Liver (tissue), 3 donors: ENCODE measurements at regions not wholly inside any gene's neighbourhood (a gene's known extent, or its start where the extent isn't known, plus 50 kb on each side); places are given as distances from the start of the nearest gene placed in this dataset.

Source experiments
- EGR1 ChIP-seq, 2 donors: IDR thresholded peaks; 2 replicates each; pipeline ENCODE4 v1.6.1; 2016 to 2018; ENCODE audit warnings: antibody characterized with exemption in 2 of 2, low read depth in 2 of 2
- FOXA1 ChIP-seq: IDR thresholded peaks from 2 replicates; pipeline ENCODE4 v1.6.1; 2016; ENCODE audit warnings: antibody characterized with exemption
- FOXA2 ChIP-seq: IDR thresholded peaks from 2 replicates; pipeline ENCODE4 v1.6.1; 2016; ENCODE audit warnings: antibody characterized with exemption
- JUND ChIP-seq, 2 donors: IDR thresholded peaks; 2 replicates each; pipeline ENCODE4 v1.6.1; 2016; ENCODE audit warnings: antibody characterized with exemption in 2 of 2
- RAD21 ChIP-seq, 2 donors: IDR thresholded peaks; 2 replicates each; pipeline ENCODE4 v1.6.1; 2016; ENCODE audit warnings: antibody characterized with exemption in 2 of 2, mild to moderate bottlenecking in 2 of 2
- SP1 ChIP-seq: IDR thresholded peaks from 2 replicates; pipeline ENCODE4 v1.6.1; 2018; ENCODE audit warnings: antibody characterized with exemption, mild to moderate bottlenecking
- TAF1 ChIP-seq: conservative IDR thresholded peaks from 2 replicates; pipeline ENCODE4 v1.6.1; 2016; ENCODE audit warnings: antibody characterized with exemption, mild to moderate bottlenecking
- YY1 ChIP-seq: IDR thresholded peaks from 2 replicates; pipeline ENCODE4 v1.6.1; 2016; ENCODE audit warnings: antibody characterized with exemption, mild to moderate bottlenecking
- TF ChIP-seq, protein P1 (sequence below): fragments of 150-350 bp; IDR thresholded peaks from 2 replicates; pipeline ENCODE4 v1.5.1; 2017; ENCODE audit warnings: improper control_type of control experiment, low read depth, low read length; ENCODE audit not compliant: missing input control
- TF ChIP-seq, protein P2 (sequence below): IDR thresholded peaks from 2 replicates; pipeline ENCODE4 v1.6.1; 2016; ENCODE audit warnings: antibody characterized with exemption
- TF ChIP-seq, protein P3 (sequence below): IDR thresholded peaks from 2 replicates; pipeline ENCODE4 v1.6.1; 2016; ENCODE audit warnings: antibody characterized with exemption, mild to moderate bottlenecking
- TF ChIP-seq, protein P4 (sequence below): IDR thresholded peaks from 2 replicates; pipeline ENCODE4 v1.6.1; 2016; ENCODE audit warnings: antibody characterized with exemption
- donor health status: healthy.
- donor health status: healthy.

DNA sequence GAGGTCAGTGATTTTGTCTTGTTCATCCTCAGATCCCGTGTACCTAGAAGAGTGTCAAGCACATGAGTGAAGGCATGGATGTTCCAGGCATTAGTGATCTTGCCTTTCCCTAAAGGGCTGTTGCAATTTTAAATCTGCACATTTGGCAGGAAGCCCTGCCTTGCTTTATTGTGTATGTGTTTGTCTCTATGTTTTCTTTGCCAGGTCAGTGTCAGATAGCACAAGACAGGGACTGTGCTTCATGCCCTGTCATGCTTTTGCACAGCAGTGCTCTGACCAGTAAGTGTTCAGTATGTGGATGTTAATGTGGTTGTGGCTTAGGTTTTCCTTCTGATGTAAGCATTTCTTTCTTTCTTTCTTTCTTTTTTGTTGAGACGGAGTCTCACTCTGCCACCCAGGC, 131.5 kb downstream of the RGPD3 start:
- TF ChIP-seq, protein P1, sequence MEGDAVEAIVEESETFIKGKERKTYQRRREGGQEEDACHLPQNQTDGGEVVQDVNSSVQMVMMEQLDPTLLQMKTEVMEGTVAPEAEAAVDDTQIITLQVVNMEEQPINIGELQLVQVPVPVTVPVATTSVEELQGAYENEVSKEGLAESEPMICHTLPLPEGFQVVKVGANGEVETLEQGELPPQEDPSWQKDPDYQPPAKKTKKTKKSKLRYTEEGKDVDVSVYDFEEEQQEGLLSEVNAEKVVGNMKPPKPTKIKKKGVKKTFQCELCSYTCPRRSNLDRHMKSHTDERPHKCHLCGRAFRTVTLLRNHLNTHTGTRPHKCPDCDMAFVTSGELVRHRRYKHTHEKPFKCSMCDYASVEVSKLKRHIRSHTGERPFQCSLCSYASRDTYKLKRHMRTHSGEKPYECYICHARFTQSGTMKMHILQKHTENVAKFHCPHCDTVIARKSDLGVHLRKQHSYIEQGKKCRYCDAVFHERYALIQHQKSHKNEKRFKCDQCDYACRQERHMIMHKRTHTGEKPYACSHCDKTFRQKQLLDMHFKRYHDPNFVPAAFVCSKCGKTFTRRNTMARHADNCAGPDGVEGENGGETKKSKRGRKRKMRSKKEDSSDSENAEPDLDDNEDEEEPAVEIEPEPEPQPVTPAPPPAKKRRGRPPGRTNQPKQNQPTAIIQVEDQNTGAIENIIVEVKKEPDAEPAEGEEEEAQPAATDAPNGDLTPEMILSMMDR: no peak
- no peak for TF ChIP-seq YY1
- no peak for TF ChIP-seq RAD21 (IDR thresholded peaks at IDR 0.05)
- no peak for TF ChIP-seq SP1
- TF ChIP-seq JUND (IDR thresholded peaks at IDR 0.05): no peak
- no peak for TF ChIP-seq FOXA1
- TF ChIP-seq FOXA2: no peak
- TF ChIP-seq, protein P2, sequence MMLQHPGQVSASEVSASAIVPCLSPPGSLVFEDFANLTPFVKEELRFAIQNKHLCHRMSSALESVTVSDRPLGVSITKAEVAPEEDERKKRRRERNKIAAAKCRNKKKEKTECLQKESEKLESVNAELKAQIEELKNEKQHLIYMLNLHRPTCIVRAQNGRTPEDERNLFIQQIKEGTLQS: no peak
- no peak for TF ChIP-seq EGR1 (IDR thresholded peaks at IDR 0.05; ENCODE audit: low read depth in 2 of 2)
- TF ChIP-seq, protein P3, sequence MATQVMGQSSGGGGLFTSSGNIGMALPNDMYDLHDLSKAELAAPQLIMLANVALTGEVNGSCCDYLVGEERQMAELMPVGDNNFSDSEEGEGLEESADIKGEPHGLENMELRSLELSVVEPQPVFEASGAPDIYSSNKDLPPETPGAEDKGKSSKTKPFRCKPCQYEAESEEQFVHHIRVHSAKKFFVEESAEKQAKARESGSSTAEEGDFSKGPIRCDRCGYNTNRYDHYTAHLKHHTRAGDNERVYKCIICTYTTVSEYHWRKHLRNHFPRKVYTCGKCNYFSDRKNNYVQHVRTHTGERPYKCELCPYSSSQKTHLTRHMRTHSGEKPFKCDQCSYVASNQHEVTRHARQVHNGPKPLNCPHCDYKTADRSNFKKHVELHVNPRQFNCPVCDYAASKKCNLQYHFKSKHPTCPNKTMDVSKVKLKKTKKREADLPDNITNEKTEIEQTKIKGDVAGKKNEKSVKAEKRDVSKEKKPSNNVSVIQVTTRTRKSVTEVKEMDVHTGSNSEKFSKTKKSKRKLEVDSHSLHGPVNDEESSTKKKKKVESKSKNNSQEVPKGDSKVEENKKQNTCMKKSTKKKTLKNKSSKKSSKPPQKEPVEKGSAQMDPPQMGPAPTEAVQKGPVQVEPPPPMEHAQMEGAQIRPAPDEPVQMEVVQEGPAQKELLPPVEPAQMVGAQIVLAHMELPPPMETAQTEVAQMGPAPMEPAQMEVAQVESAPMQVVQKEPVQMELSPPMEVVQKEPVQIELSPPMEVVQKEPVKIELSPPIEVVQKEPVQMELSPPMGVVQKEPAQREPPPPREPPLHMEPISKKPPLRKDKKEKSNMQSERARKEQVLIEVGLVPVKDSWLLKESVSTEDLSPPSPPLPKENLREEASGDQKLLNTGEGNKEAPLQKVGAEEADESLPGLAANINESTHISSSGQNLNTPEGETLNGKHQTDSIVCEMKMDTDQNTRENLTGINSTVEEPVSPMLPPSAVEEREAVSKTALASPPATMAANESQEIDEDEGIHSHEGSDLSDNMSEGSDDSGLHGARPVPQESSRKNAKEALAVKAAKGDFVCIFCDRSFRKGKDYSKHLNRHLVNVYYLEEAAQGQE: no peak
- TF ChIP-seq, protein P4, sequence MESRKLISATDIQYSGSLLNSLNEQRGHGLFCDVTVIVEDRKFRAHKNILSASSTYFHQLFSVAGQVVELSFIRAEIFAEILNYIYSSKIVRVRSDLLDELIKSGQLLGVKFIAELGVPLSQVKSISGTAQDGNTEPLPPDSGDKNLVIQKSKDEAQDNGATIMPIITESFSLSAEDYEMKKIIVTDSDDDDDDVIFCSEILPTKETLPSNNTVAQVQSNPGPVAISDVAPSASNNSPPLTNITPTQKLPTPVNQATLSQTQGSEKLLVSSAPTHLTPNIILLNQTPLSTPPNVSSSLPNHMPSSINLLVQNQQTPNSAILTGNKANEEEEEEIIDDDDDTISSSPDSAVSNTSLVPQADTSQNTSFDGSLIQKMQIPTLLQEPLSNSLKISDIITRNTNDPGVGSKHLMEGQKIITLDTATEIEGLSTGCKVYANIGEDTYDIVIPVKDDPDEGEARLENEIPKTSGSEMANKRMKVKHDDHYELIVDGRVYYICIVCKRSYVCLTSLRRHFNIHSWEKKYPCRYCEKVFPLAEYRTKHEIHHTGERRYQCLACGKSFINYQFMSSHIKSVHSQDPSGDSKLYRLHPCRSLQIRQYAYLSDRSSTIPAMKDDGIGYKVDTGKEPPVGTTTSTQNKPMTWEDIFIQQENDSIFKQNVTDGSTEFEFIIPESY: no peak
- no peak for TF ChIP-seq TAF1
